Stimulated activated naive B cell treated with anti-CD40 and anti-IgM and Interleukin-4, amounts not matched to agents 10 μg/mL and 1 μg/mL and 100 μg/mL, for 72 hours (primary cell): ENCODE measurements at regions not wholly inside any gene's neighbourhood (a gene's known extent, or its start where the extent isn't known, plus 50 kb on each side); places are given as distances from the start of the nearest gene placed in this dataset.
A peak's percentile ranks its signal among the peaks of the same experiment; 100 is the strongest.

Experiments
- ATAC-seq, 2 donors: fragments of 150-1000 bp; cut with Tn5 transposase; replicated peaks; 2 replicates each; pipeline ENCODE4 v1.10.0; 2021; ENCODE audit warnings: moderate library complexity in 1 of 2
- DNase-seq: peaks from one replicate; pipeline ENCODE4 v3.0.0; 2021
- H3K27ac Mint-ChIP-seq: one replicate; pipeline ENCODE4 v1.8.0; 2022; ENCODE audit warnings: mild to moderate bottlenecking, mixed read lengths
- H3K27me3 Mint-ChIP-seq, 2 donors: one replicate each; pipeline ENCODE4 v1.8.0; 2022; ENCODE audit warnings: mixed read lengths in 2 of 2
- H3K36me3 Mint-ChIP-seq, 2 donors: one replicate each; pipeline ENCODE4 v1.8.0; 2022; ENCODE audit warnings: mixed read lengths in 2 of 2, mild to moderate bottlenecking in 1 of 2
- H3K4me1 Mint-ChIP-seq, 2 donors: one replicate each; pipeline ENCODE4 v1.8.0; 2022; ENCODE audit warnings: mixed read lengths in 2 of 2, mild to moderate bottlenecking in 1 of 2
- H3K4me3 Mint-ChIP-seq, 2 donors: one replicate each; pipeline ENCODE4 v1.8.0; 2022; ENCODE audit warnings: mild to moderate bottlenecking in 2 of 2, mixed read lengths in 2 of 2, moderate library complexity in 1 of 2
- H3K9me3 Mint-ChIP-seq, 2 donors: one replicate each; pipeline ENCODE4 v1.8.0; 2022; ENCODE audit warnings: mixed read lengths in 2 of 2, mild to moderate bottlenecking in 1 of 2

GRCh38 chr11:115939731-115940421, 435.7 kb upstream of the CADM1 start:
- Mint-ChIP-seq H3K27ac (no peak overlapping the region), H3K36me3 (no peaks in the 10 kb centered on the region), H3K9me3 (peaks cover 0 to 7% of the 10 kb centered on the region in 2 donors), H3K4me1 (no peaks in the 10 kb centered on the region), H3K4me3 (no peak overlapping the region), H3K27me3 (peaks cover 0 to 5% of the 10 kb centered on the region in 2 donors)
- no peak for DNase-seq
- no peak for ATAC-seq

DNA sequence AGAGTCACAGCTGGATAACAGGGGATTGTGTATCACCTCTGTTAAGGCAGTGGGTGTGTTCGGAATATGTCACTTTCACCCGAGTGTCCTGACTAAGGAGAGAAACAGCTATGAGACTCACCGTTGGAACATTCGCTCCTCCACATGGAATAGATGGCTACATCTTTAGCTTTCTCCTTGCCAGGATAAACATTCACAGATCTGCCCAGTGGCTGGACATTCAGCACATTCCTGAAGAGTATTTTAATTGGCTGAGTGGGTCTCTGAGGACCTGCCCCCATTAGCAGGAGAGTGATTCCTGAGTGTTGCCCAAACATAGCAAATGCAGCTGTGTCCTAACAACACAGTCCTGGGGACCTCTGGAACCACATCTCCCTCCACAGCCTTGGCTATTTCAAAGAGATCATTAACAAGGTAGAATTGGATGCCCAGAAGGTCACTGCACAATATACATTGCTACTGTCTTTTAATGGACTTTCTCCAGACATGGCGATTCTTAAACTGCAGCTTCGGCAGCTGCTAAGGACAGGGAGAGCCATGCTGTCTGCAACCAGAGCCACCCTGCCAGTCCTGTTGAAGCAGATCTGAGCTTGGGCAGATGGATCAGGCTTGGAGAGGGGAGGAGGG, 435.0 kb upstream of the CADM1 start:
- H3K36me3 Mint-ChIP-seq: no peaks in the 10 kb centered on the region
- H3K27me3 Mint-ChIP-seq: peaks cover 0 to 5% of the 10 kb centered on the region in 2 donors
- no peaks in the 10 kb centered on the region for H3K4me1 Mint-ChIP-seq
- no peak for DNase-seq
- no peak overlapping the region for H3K27ac Mint-ChIP-seq
- no peak for ATAC-seq
- peaks cover 0 to 7% of the 10 kb centered on the region in 2 donors for H3K9me3 Mint-ChIP-seq
- no peak overlapping the region for H3K4me3 Mint-ChIP-seq

DNA sequence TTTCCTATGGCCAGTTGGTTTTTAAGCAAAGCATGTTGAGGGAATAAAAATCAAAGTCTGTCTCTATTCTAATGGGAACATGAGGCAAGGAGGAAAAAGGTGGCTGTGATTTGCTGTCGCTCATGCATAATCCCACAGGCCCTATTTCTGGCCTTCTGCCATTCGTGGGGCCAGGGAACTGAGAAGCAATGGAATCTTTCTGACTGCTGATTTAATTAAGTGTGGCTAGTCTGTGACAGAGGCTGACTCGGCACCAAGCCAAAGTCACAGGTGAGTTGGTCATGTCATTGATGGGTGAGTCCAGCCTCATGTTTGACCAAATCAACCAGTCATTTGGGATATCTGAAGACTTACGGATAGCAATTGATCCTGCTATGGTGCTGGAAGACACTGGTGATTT, 429.3 kb upstream of the CADM1 start:
- Mint-ChIP-seq H3K4me1 (peaks cover 14 to 21% of the 10 kb centered on the region in 2 donors), H3K27ac (no peak overlapping the region), H3K4me3 (no peak overlapping the region), H3K9me3 (peaks cover 3 to 11% of the 10 kb centered on the region in 2 donors), H3K27me3 (peaks cover 0 to 5% of the 10 kb centered on the region in 2 donors), H3K36me3 (no peaks in the 10 kb centered on the region)
- DNase-seq: no peak
- no peak for ATAC-seq

- no peak for DNase-seq
Measured at GRCh38 chr11:115931548-115932083, 427.4 kb upstream of the CADM1 start.

DNA sequence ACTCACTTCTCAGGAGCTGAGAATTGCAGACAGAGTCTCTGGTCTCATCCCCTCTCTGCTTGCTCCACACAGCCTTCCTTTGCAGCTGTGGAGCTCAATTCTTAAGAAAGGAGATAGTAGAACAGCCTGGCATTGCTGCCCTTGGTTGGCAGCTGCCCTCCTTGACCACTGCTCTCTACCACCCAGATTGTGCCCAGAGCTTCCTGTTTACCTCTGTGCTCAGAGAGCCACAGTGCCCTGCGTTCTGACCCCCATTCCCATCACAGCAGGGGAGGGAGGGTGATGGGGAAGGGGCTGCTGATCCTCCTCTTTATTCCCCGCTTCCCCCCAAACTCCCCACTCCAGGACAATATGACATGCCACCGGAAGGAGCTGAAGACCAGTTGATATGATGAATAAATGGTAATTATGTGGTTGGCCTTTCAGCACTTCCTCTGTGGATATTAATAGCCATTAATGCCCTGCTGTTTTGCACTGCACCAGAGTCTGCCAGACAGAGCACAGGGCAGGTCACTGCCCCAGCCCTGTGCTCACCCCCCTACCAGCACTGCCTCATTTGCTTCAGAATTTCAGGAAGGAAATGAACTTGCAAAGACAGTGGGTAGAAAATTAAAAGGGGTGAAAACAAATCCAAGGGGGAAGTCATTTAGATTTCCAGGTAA, 426.8 kb upstream of the CADM1 start:
- Mint-ChIP-seq H3K9me3 (peaks cover 7 to 13% of the 10 kb centered on the region in 2 donors), H3K4me3 (no peak overlapping the region), H3K27ac (peak overlapping the region; percentile 3), H3K27me3 (peaks cover 0 to 6% of the 10 kb centered on the region in 2 donors), H3K36me3 (peaks cover 4 to 5% of the 10 kb centered on the region in 2 donors), H3K4me1 (peaks cover 24 to 31% of the 10 kb centered on the region in 2 donors)
- DNase-seq (no peak), ATAC-seq (peak; percentile 55 to 59)

More at GRCh38 chr11:115931548-115932083, 427.4 kb upstream of the CADM1 start:
- Mint-ChIP-seq H3K27me3 (peaks cover 0 to 6% of the 10 kb centered on the region in 2 donors), H3K36me3 (peaks cover under 1% of the 10 kb centered on the region in 2 donors), H3K4me1 (peaks cover 19 to 26% of the 10 kb centered on the region in 2 donors), H3K27ac (no peak overlapping the region), H3K9me3 (peaks cover 3 to 8% of the 10 kb centered on the region in 2 donors), H3K4me3 (no peak overlapping the region)
- no peak for ATAC-seq

GRCh38 chr11:115930291-115930690, 426.1 kb upstream of the CADM1 start:
- Mint-ChIP-seq H3K27ac (no peak overlapping the region), H3K9me3 (peaks cover 7 to 13% of the 10 kb centered on the region in 2 donors), H3K4me1 (peaks cover 28 to 37% of the 10 kb centered on the region in 2 donors), H3K27me3 (peaks cover 0 to 6% of the 10 kb centered on the region in 2 donors), H3K4me3 (no peak overlapping the region), H3K36me3 (peaks cover 4 to 5% of the 10 kb centered on the region in 2 donors)
- ATAC-seq: no peak
- no peak for DNase-seq

DNA sequence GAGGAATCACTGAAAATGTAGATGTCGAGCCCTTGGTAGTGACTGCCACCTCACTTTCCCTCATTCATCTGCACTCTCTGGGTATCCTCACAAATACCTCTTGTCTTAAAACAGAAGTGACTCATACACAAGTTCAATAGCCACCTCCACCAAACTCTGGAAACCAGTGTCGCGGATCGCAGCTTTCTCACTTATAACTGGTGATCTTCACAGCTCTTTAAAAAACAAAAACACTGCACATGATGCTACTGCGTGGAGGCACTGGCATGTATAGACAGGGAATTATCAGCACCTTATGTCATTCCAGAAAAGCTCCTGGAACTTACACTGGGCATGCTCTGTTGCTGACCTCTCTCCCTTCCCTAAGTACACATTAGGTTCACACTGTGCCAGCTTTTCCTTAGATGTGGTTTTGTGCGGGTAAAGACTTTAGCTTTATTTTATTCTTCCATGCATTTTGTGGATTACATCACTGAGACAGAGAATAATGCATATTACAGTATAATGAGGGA, 425.5 kb upstream of the CADM1 start:
- Mint-ChIP-seq H3K27ac (peak overlapping the region; percentile 33), H3K27me3 (peaks cover 0 to 6% of the 10 kb centered on the region in 2 donors), H3K4me3 (peak overlapping the region in 1 of 2 donors; percentile 4), H3K36me3 (peaks cover 4 to 5% of the 10 kb centered on the region in 2 donors), H3K9me3 (peaks cover 7 to 13% of the 10 kb centered on the region in 2 donors), H3K4me1 (peaks cover 31 to 42% of the 10 kb centered on the region in 2 donors)
- ATAC-seq (peak in 1 of 2 donors; percentile 17), DNase-seq (peak; percentile 21)

DNA sequence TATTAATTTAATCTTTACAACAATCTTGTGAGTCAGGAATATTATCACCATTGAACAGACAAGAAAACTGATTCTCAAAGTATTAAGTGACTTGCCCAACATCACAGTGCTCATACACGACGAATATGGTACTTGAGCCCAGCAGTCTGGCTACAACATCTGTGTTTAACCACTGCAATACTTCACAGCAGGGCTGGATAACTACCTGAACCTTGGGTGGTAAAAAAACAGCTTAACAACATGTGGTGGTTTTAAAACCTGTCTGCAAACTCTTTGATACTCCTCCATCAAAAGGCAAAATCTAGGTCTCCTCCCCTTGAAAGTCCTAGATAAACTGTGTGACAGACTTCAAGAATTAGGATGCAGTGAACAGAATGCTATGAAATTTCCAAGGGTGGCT, 424.6 kb upstream of the CADM1 start:
- Mint-ChIP-seq H3K4me3 (no peak overlapping the region), H3K4me1 (peaks cover 31 to 45% of the 10 kb centered on the region in 2 donors), H3K9me3 (peaks cover 7 to 13% of the 10 kb centered on the region in 2 donors), H3K27ac (no peak overlapping the region), H3K27me3 (peaks cover 0 to 6% of the 10 kb centered on the region in 2 donors), H3K36me3 (peaks cover 4 to 5% of the 10 kb centered on the region in 2 donors)
- DNase-seq: no peak
- no peak for ATAC-seq

DNA sequence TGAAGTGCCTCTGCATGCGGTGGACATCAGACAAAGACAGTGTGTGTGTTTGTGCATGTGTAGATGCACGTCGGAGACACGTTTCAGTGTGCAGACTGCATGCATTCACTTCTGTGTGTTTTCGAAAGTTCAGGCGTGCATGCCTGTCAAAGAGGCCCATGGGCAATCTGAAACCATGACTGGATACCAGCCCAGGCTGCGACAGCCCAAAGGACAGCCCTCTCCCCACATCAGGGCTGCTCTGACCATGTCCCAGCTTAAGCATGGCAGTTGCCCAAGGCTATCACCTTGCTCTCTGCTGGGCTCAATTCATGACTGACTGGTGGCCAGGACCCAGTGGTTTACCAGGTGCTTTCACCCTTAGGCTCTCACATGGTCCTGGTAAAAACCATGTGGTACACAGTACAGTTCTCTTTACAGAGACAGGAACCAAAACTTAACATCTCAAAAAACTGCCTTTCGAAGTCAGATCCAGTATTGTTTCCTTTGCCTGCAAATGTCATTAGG, 423.7 kb upstream of the CADM1 start:
- peaks cover 4 to 5% of the 10 kb centered on the region in 2 donors for H3K36me3 Mint-ChIP-seq
- H3K27me3 Mint-ChIP-seq: peaks cover 0 to 6% of the 10 kb centered on the region in 2 donors
- no peak overlapping the region for H3K27ac Mint-ChIP-seq
- H3K4me3 Mint-ChIP-seq: no peak overlapping the region
- H3K9me3 Mint-ChIP-seq: peaks cover 7 to 13% of the 10 kb centered on the region in 2 donors
- peaks cover 31 to 45% of the 10 kb centered on the region in 2 donors for H3K4me1 Mint-ChIP-seq
- DNase-seq: no peak
- peak; percentile 10 to 25 for ATAC-seq

DNA sequence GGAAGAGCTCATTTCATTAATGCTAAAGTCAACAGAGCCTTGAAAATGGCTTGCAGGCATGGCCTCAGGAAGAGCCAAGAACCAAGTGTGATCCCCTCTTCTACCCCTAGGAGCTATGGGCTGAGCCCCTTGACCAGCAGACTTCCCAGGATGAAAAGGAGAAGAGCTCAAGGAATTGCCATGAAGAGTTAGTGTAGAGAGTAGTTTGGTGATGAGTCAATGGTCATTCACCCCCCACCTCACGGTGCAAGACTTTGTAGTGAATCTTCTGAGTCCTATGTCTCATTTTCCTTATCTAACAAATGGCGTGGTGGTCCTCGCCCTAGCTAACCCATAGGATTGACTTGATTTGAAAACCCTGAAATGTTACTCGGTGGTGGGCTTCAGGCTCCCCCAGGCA, 422.4 kb upstream of the CADM1 start:
- Mint-ChIP-seq H3K27ac (no peak overlapping the region), H3K9me3 (peaks cover 7 to 21% of the 10 kb centered on the region in 2 donors), H3K4me1 (peaks cover 39 to 50% of the 10 kb centered on the region in 2 donors), H3K36me3 (peaks cover 4 to 5% of the 10 kb centered on the region in 2 donors), H3K4me3 (no peak overlapping the region), H3K27me3 (peaks cover 0 to 6% of the 10 kb centered on the region in 2 donors)
- DNase-seq (no peak), ATAC-seq (no peak)

DNA sequence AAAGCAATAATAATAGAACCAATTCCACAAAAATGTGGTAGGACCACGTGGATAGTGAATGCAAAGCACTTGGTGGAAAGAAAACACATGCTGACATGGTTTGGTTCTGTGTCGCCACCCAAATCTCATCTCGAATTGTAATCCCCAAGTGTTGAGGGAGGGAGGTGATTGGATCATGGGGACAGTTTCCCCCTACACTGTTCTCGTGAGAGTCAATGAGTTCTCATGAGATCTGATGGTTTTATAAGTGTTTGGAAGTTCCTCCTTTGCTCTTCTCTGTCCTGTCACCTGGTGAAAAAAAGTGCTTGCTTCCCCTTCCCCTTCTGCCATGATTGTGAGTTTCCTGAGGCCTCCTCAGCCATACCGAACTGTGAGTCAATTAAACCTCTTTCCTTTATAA, 421.9 kb upstream of the CADM1 start:
- Mint-ChIP-seq H3K4me3 (no peak overlapping the region), H3K9me3 (peaks cover 4 to 22% of the 10 kb centered on the region in 2 donors), H3K4me1 (peaks cover 39 to 46% of the 10 kb centered on the region in 2 donors), H3K27me3 (peaks cover 0 to 6% of the 10 kb centered on the region in 2 donors), H3K36me3 (peaks cover 4 to 5% of the 10 kb centered on the region in 2 donors), H3K27ac (no peak overlapping the region)
- DNase-seq: no peak
- no peak for ATAC-seq

GRCh38 chr11:115925568-115926090, 421.4 kb upstream of the CADM1 start:
- no peak for DNase-seq
- H3K9me3 Mint-ChIP-seq: peaks cover 4 to 22% of the 10 kb centered on the region in 2 donors
- peaks cover 40 to 41% of the 10 kb centered on the region in 2 donors for H3K4me1 Mint-ChIP-seq
- peak; percentile 1 to 3 for ATAC-seq
- peak overlapping the region; percentile 29 to 31 for H3K4me3 Mint-ChIP-seq
- peaks cover 0 to 6% of the 10 kb centered on the region in 2 donors for H3K27me3 Mint-ChIP-seq
- peak overlapping the region; percentile 47 for H3K27ac Mint-ChIP-seq
- H3K36me3 Mint-ChIP-seq: peaks cover 4 to 5% of the 10 kb centered on the region in 2 donors

- Mint-ChIP-seq H3K4me1 (peaks cover 37 to 43% of the 10 kb centered on the region in 2 donors), H3K4me3 (peak overlapping the region in 1 of 2 donors; percentile 31), H3K27me3 (peaks cover 0 to 6% of the 10 kb centered on the region in 2 donors), H3K27ac (peak overlapping the region; percentile 47), H3K9me3 (peaks cover 7 to 22% of the 10 kb centered on the region in 2 donors), H3K36me3 (peaks cover 4 to 5% of the 10 kb centered on the region in 2 donors)
- DNase-seq: peak; percentile 65
- ATAC-seq: peak; percentile 90 to 92
Measured at GRCh38 chr11:115924744-115925567, 420.7 kb upstream of the CADM1 start.
